Stimulated activated CD4-positive, alpha-beta T cell treated with anti-CD3 and anti-CD28 coated beads, Interleukin-15, amount 100 ng/mL, for 24 hours (primary cell): ENCODE measurements at regions not wholly inside any gene's neighbourhood (a gene's known extent, or its start where the extent isn't known, plus 50 kb on each side); places are given as distances from the start of the nearest gene placed in this dataset.

Experiments used
- DNase-seq: peaks from one replicate; pipeline ENCODE4 v3.0.0-alpha.2; 2020

GRCh38 chr20:57066126-57066900 is 200.1 kb downstream of the BMP7 start:
- DNase-seq, result no peak

GRCh38 chr20:57069442-57069841 is 197.0 kb downstream of the BMP7 start:
- no peak for DNase-seq

- DNase-seq, result no peak
Measured at GRCh38 chr20:57070296-57070695, 196.1 kb downstream of the BMP7 start.

GRCh38 chr20:57071283-57071731 is 195.1 kb downstream of the BMP7 start:
- no peak for DNase-seq

- DNase-seq, result no peak
Measured at GRCh38 chr20:57071954-57072583, 194.4 kb downstream of the BMP7 start.

GRCh38 chr20:57073402-57073801 is 193.0 kb downstream of the BMP7 start:
- DNase-seq, result no peak

- no peak for DNase-seq
Measured at GRCh38 chr20:57074386-57074785, 192.1 kb downstream of the BMP7 start.

GRCh38 chr20:57075181-57075580 is 191.3 kb downstream of the BMP7 start:
- DNase-seq, result no peak

- no peak for DNase-seq
Measured at GRCh38 chr20:57075603-57076002, 190.8 kb downstream of the BMP7 start.

GRCh38 chr20:57076152-57076652 is 190.2 kb downstream of the BMP7 start:
- DNase-seq, result no peak

GRCh38 chr20:57076951-57077350 is 189.5 kb downstream of the BMP7 start:
- no peak for DNase-seq

GRCh38 chr20:57078116-57078515 is 188.3 kb downstream of the BMP7 start:
- no peak for DNase-seq

GRCh38 chr20:57079031-57080005 is 187.1 kb downstream of the BMP7 start:
- no peak for DNase-seq

- DNase-seq, result no peak
Measured at GRCh38 chr20:57080796-57081195, 185.6 kb downstream of the BMP7 start.

GRCh38 chr20:57082357-57082945 is 184.0 kb downstream of the BMP7 start:
- no peak for DNase-seq

GRCh38 chr20:57083072-57083471 is 183.4 kb downstream of the BMP7 start:
- no peak for DNase-seq

GRCh38 chr20:57086066-57086465 is 180.4 kb downstream of the BMP7 start:
- no peak for DNase-seq

GRCh38 chr20:57087102-57087501 is 179.3 kb downstream of the BMP7 start:
- DNase-seq, result no peak

GRCh38 chr20:57087705-57088104 is 178.7 kb downstream of the BMP7 start:
- DNase-seq, result no peak

- DNase-seq, result no peak
Measured at GRCh38 chr20:57088436-57088835, 178.0 kb downstream of the BMP7 start.

GRCh38 chr20:57089699-57090144 is 176.7 kb downstream of the BMP7 start:
- peak; percentile 80 for DNase-seq
